GM12865 (cell line): ENCODE measurements at regions not wholly inside any gene's neighbourhood (a gene's known extent, or its start where the extent isn't known, plus 50 kb on each side); places are given as distances from the start of the nearest gene placed in this dataset.

Source experiments
- DNase-seq: peaks from one replicate; pipeline ENCODE4 v3.0.0; 2010; ENCODE audit warnings: low read depth
- H3K4me3 ChIP-seq: 2 replicates; pipeline ENCODE4 v1.5.1; 2011; ENCODE audit warnings: mild to moderate bottlenecking, low read depth, low read length, control low read depth
- CTCF ChIP-seq: IDR thresholded peaks from 2 replicates; pipeline ENCODE4 v1.5.1; 2011; ENCODE audit warnings: low read length, control low read depth, low read depth, inconsistent platforms; ENCODE audit not compliant: insufficient read depth; ENCODE audit errors: missing control alignments

- no peak overlapping the region for H3K4me3 ChIP-seq
- no peak for TF ChIP-seq CTCF
- no peak for DNase-seq
Measured at GRCh38 chr2:51705417-51705816, 673.5 kb upstream of the NRXN1 start.

GRCh38 chr2:51698021-51698420 is 666.1 kb upstream of the NRXN1 start:
- no peak for TF ChIP-seq CTCF
- H3K4me3 ChIP-seq = no peak overlapping the region
- DNase-seq = no peak

GRCh38 chr2:51697095-51697494 is 665.2 kb upstream of the NRXN1 start:
- TF ChIP-seq CTCF = no peak
- no peak overlapping the region for H3K4me3 ChIP-seq
- DNase-seq = no peak

- DNase-seq = no peak
- no peak overlapping the region for H3K4me3 ChIP-seq
- no peak for TF ChIP-seq CTCF
Measured at GRCh38 chr2:51695531-51695930, 663.6 kb upstream of the NRXN1 start.

- no peak for DNase-seq
- H3K4me3 ChIP-seq = no peak overlapping the region
- no peak for TF ChIP-seq CTCF
Measured at GRCh38 chr2:51693640-51694039, 661.7 kb upstream of the NRXN1 start.

- TF ChIP-seq CTCF = no peak
- no peak for DNase-seq
- H3K4me3 ChIP-seq = no peak overlapping the region
Measured at GRCh38 chr2:51681854-51682253, 649.9 kb upstream of the NRXN1 start.

GRCh38 chr2:51673628-51674027 is 641.7 kb upstream of the NRXN1 start:
- no peak for DNase-seq
- no peak for TF ChIP-seq CTCF
- no peak overlapping the region for H3K4me3 ChIP-seq
